H1 (cell line): ENCODE measurements at regions not wholly inside any gene's neighbourhood (a gene's known extent, or its start where the extent isn't known, plus 50 kb on each side); places are given as distances from the start of the nearest gene placed in this dataset.

Experiments
- CTCF ChIA-PET: fragments of 300-600 bp; sonication (Branson Sonifier 250); formaldehyde crosslinking; loops from one replicate; lab custom pipeline; 2021; ENCODE audit not compliant: partially characterized antibody; lab: Charles Lee
- POLR2A ChIA-PET: fragments of 300-600 bp; sonication (Branson Sonifier 250); formaldehyde crosslinking; loops from one replicate; lab custom pipeline; 2021; ENCODE audit warnings: inconsistent platforms; ENCODE audit not compliant: partially characterized antibody; lab: Charles Lee
- DNase-seq, 2 experiments: peaks; one replicate each; pipeline versions ENCODE4 v3.0.0 to v3.0.0-alpha.2; 2010 to 2022; ENCODE audit warnings: low spot score in 2 of 2, low read depth in 1 of 2, mixed read lengths in 1 of 2
- FAIRE-seq: peaks from 2 replicates; lab custom pipeline; 2011; peaks lifted over from hg19 to GRCh38; lab: Jason Lieb, UNC
- H2AFZ ChIP-seq: 2 replicates; pipeline ENCODE4 v1.8.1; 2012; ENCODE audit warnings: low read length, inconsistent platforms
- H2AK5ac ChIP-seq: 2 replicates; pipeline ENCODE4 v1.6.1; 2013; ENCODE audit warnings: low read depth, low read length
- H2BK120ac ChIP-seq: replicated peaks from 2 replicates; pipeline ENCODE3; 2013; ENCODE audit warnings: low read depth, low read length, inconsistent platforms
- H2BK12ac ChIP-seq: 2 replicates; pipeline ENCODE4 v1.6.1; 2013; ENCODE audit warnings: low read depth, low read length
- H2BK15ac ChIP-seq: 2 replicates; pipeline ENCODE4 v1.6.1; 2013; ENCODE audit warnings: low read length
- H2BK20ac ChIP-seq: 2 replicates; pipeline ENCODE4 v1.6.1; 2013; ENCODE audit warnings: low read length
- H2BK5ac ChIP-seq: 2 replicates; pipeline ENCODE4 v1.6.1; 2013; ENCODE audit warnings: low read depth, low read length
- H3K14ac ChIP-seq: 2 replicates; pipeline ENCODE4 v1.6.1; 2013; ENCODE audit warnings: inconsistent platforms; ENCODE audit not compliant: insufficient read length
- H3K18ac ChIP-seq: 2 replicates; pipeline ENCODE4 v1.6.1; 2013; ENCODE audit warnings: low read length; ENCODE audit errors: extremely low read depth
- H3K23ac ChIP-seq: 2 replicates; pipeline ENCODE4 v1.6.1; 2013; ENCODE audit warnings: inconsistent platforms; ENCODE audit not compliant: insufficient read length
- H3K23me2 ChIP-seq: 2 replicates; pipeline ENCODE4 v1.6.1; 2013; ENCODE audit warnings: low read depth, low read length
- H3K27ac ChIP-seq: 2 replicates; pipeline ENCODE4 v1.6.1; 2011; ENCODE audit warnings: low read depth, low read length, inconsistent platforms
- H3K27me3 ChIP-seq, 4 experiments: replicated peaks in 1 of 4; 1 replicate in 1 of 4; 2 replicates in 3 of 4; pipeline versions ENCODE4 v1.6.1 to v1.8.1; 2011 to 2013; ENCODE audit warnings: low read length in 3 of 4, mild to moderate bottlenecking in 3 of 4, inconsistent platforms in 2 of 4, mixed read lengths in 2 of 4, moderate library complexity in 1 of 4; ENCODE audit not compliant: control insufficient read depth in 3 of 4, insufficient read depth in 3 of 4; ENCODE audit errors: extremely low read depth in 1 of 4
- H3K36me3 ChIP-seq, 4 experiments: 2 replicates each; pipeline versions ENCODE4 v1.6.1 to v1.8.1; 2011 to 2013; ENCODE audit warnings: mild to moderate bottlenecking in 4 of 4, low read length in 3 of 4, moderate library complexity in 2 of 4, control low read depth in 1 of 4, inconsistent platforms in 1 of 4; ENCODE audit not compliant: insufficient read depth in 4 of 4, control insufficient read depth in 2 of 4
- H3K4ac ChIP-seq: replicated peaks from 2 replicates; pipeline ENCODE3; 2013; ENCODE audit warnings: low read length, low read depth, mixed read lengths, inconsistent platforms; ENCODE audit not compliant: insufficient read length
- H3K4me1 ChIP-seq, 4 experiments: replicated peaks in 1 of 4; 1 replicate in 1 of 4; 2 replicates in 3 of 4; pipeline versions ENCODE4 v1.6.1 to v1.8.1; 2011 to 2013; ENCODE audit warnings: low read length in 3 of 4, inconsistent platforms in 2 of 4, mixed read lengths in 1 of 4; ENCODE audit not compliant: insufficient read depth in 4 of 4, control insufficient read depth in 3 of 4
- H3K4me2 ChIP-seq, 2 experiments: 2 replicates each; pipeline versions ENCODE4 v1.6.1 to v1.8.1; 2011 to 2013; ENCODE audit warnings: low read depth in 2 of 2, low read length in 2 of 2, control low read depth in 1 of 2, inconsistent platforms in 1 of 2, mild to moderate bottlenecking in 1 of 2; ENCODE audit not compliant: insufficient read depth in 1 of 2
- H3K4me3 ChIP-seq, 4 experiments: fragments of 200-600, 300-600 bp in 1 of 4; sonication (generic), shearing (Covaris generic), sonication (Bioruptor Twin) in 1 of 4; 2 replicates each; pipeline versions ENCODE4 v1.5.1 to v1.8.1; 2011 to 2016; ENCODE audit warnings: low read length in 4 of 4, low read depth in 3 of 4, control low read depth in 2 of 4, inconsistent platforms in 2 of 4, mild to moderate bottlenecking in 2 of 4, mixed read lengths in 1 of 4, moderate library complexity in 1 of 4; ENCODE audit not compliant: insufficient read depth in 2 of 4; ENCODE audit errors: extremely low read depth in 1 of 4
- H3K56ac ChIP-seq: replicated peaks from 2 replicates; pipeline ENCODE3; 2013; ENCODE audit warnings: low read depth, mild to moderate bottlenecking, mixed read lengths, low read length, inconsistent platforms; ENCODE audit not compliant: insufficient read length
- H3K79me1 ChIP-seq: 2 replicates; pipeline ENCODE4 v1.6.1; 2013; ENCODE audit warnings: low read depth, low read length, control low read depth
- H3K79me2 ChIP-seq, 2 experiments: 2 replicates each; pipeline versions ENCODE4 v1.6.1 to v1.8.1; 2012 to 2013; ENCODE audit warnings: low read length in 2 of 2, mild to moderate bottlenecking in 2 of 2, inconsistent platforms in 1 of 2; ENCODE audit not compliant: insufficient read depth in 2 of 2, control insufficient read depth in 1 of 2
- H3K9ac ChIP-seq, 4 experiments: replicated peaks in 1 of 4; 1 replicate in 1 of 4; 2 replicates in 3 of 4; pipeline versions ENCODE4 v1.6.1 to v1.8.1; 2011 to 2013; ENCODE audit warnings: low read depth in 3 of 4, low read length in 3 of 4, control low read depth in 2 of 4, mild to moderate bottlenecking in 2 of 4, moderate library complexity in 2 of 4, inconsistent platforms in 1 of 4; ENCODE audit errors: extremely low read depth in 1 of 4
- H3K9me3 ChIP-seq, 2 experiments: 2 replicates each; pipeline versions ENCODE4 v1.6.1 to v1.8.1; 2012 to 2013; ENCODE audit warnings: mild to moderate bottlenecking in 2 of 2, moderate library complexity in 2 of 2, control low read depth in 1 of 2, inconsistent platforms in 1 of 2, low read depth in 1 of 2, low read length in 1 of 2, mixed read lengths in 1 of 2; ENCODE audit not compliant: insufficient read depth in 2 of 2
- H4K20me1 ChIP-seq, 2 experiments: replicated peaks in 1 of 2; 2 replicates each; pipeline versions ENCODE3 to v1.8.1; 2011 to 2013; ENCODE audit warnings: inconsistent platforms in 2 of 2, low read length in 2 of 2, mild to moderate bottlenecking in 1 of 2; ENCODE audit not compliant: insufficient read depth in 2 of 2, control insufficient read depth in 1 of 2
- H4K5ac ChIP-seq: 2 replicates; pipeline ENCODE4 v1.6.1; 2013; ENCODE audit warnings: low read length, low read depth, mixed read lengths, inconsistent platforms; ENCODE audit not compliant: insufficient read length
- H4K8ac ChIP-seq: 2 replicates; pipeline ENCODE4 v1.8.0; 2013; ENCODE audit warnings: mild to moderate bottlenecking, moderate library complexity, low read length, inconsistent platforms; ENCODE audit not compliant: insufficient read depth; ENCODE audit errors: extremely low read depth
- H4K91ac ChIP-seq: replicated peaks from 2 replicates; pipeline ENCODE3; 2013; ENCODE audit warnings: low read length, mixed read lengths, inconsistent platforms; ENCODE audit not compliant: insufficient read length
- EP300 ChIP-seq, 2 experiments: IDR thresholded peaks; 1 replicate in 1 of 2; 2 replicates in 1 of 2; pipeline ENCODE4 v1.6.1; 2011 to 2012; ENCODE audit warnings: low read depth in 2 of 2, low read length in 2 of 2, mild to moderate bottlenecking in 2 of 2, borderline replicate concordance in 1 of 2, inconsistent platforms in 1 of 2, moderate library complexity in 1 of 2
- GTF2F1 ChIP-seq: IDR thresholded peaks from 2 replicates; pipeline ENCODE4 v1.6.1; 2012; ENCODE audit warnings: low read depth, low read length, improper control_type of control experiment, borderline replicate concordance
- RFX5 ChIP-seq: IDR thresholded peaks from 2 replicates; pipeline ENCODE4 v1.6.1; 2011; ENCODE audit warnings: low read depth, low read length, improper control_type of control experiment, borderline replicate concordance
- TBP ChIP-seq: IDR thresholded peaks from 2 replicates; pipeline ENCODE4 v1.6.1; 2011; ENCODE audit warnings: low read depth, low read length, improper control_type of control experiment
- WGBS, 2 experiments: shearing (Covaris generic) in 1 of 2; methylation state at CpG; one replicate each; pipeline versions ENCODE4 v1.1.6 to v1.1.7; 2013 to 2015; ENCODE audit warnings: low lambda C conversion rate in 2 of 2, mixed read lengths in 2 of 2, inconsistent platforms in 1 of 2, low coverage in 1 of 2, missing lambda C conversion rate in 1 of 2; ENCODE audit not compliant: insufficient replicate concordance in 2 of 2, insufficient coverage in 1 of 2, insufficient read length in 1 of 2; ENCODE audit errors: extremely low coverage in 1 of 2, missing lambda C conversion rate in 1 of 2; 5-methylcytosine and 5-hydroxymethylcytosine counted together
- TF ChIP-seq, protein P1 (sequence below): IDR thresholded peaks from 2 replicates; pipeline ENCODE4 v1.6.1; 2011; ENCODE audit warnings: low read depth, mild to moderate bottlenecking, low read length; ENCODE audit not compliant: insufficient read depth

DNA sequence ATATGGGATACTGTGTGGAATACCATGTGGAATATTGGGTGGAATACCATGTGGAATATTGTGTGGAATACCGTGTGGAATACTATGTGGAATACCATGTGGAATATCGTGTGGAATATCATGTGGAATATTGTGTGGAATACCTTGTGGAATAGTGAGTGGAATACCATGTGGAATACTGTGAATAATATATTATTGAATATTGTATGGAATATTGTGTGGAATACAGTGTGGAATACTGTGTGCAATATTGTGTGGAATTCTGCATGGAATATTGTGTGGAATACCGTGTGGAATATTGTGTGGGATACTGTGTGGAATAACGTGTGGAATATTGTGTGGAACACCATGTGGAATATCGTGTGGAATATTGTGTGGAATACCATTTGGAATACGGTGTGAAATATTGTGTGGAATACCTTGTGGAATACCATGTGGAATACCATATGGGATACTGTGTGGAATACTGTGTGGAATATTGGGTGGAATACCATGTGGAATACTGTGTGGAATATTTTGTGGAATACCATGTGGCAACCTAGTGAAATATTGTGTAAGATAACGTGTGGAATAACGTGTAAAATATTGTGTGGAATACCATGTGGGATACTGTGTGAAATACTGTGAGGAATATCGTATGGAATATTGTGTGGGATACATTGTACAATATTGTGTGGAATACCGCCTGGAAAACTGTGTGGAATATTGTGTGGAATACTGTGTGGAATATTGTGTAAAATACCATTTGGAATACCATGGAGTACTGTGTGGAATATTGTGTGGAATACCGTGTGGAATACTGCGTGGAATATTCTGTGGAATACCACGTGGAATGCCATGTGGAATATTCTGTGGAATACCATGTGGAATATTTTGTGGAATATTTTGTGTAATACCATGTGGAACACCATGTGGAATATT, 133.9 kb upstream of the CHST15 start:
- Histone ChIP-seq H2BK120ac (no peak overlapping the region), H3K4me2 (no peak overlapping the region), H3K4ac (no peak overlapping the region), H4K8ac (no peak overlapping the region), H2BK5ac (no peak overlapping the region), H2AFZ (no peak overlapping the region), H3K4me3 (no peak overlapping the region; a peak in 1 of 8 replicates), H3K14ac (no peak overlapping the region), H3K36me3 (no peaks in the 10 kb centered on the region; a peak in 1 of 8 replicates), H4K20me1 (no peaks in the 10 kb centered on the region), H3K23me2 (no peaks in the 10 kb centered on the region), H3K23ac (no peak overlapping the region), H3K27ac (no peak overlapping the region), H3K9ac (no peak overlapping the region), H2BK20ac (no peak overlapping the region), H3K56ac (no peak overlapping the region), H3K27me3 (no peaks in the 10 kb centered on the region; a peak in 2 of 7 replicates), H3K79me1 (no peaks in the 10 kb centered on the region), H3K4me1 (peaks cover 0 to 4% (median 3%) of the 10 kb centered on the region in 4 experiments; a peak in 2 of 7 replicates), H2BK15ac (no peak overlapping the region), H2AK5ac (no peak overlapping the region), H4K5ac (no peak overlapping the region), H2BK12ac (no peak overlapping the region), H3K79me2 (no peaks in the 10 kb centered on the region), H3K9me3 (peaks cover 0 to 32% of the 10 kb centered on the region in 2 experiments; a peak in 3 of 4 replicates), H3K18ac (no peak overlapping the region), H4K91ac (no peak overlapping the region)
- ChIA-PET POLR2A (no interaction called here), CTCF (no interaction called here)
- no peak for FAIRE-seq
- TF ChIP-seq, protein P1, sequence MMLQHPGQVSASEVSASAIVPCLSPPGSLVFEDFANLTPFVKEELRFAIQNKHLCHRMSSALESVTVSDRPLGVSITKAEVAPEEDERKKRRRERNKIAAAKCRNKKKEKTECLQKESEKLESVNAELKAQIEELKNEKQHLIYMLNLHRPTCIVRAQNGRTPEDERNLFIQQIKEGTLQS = no peak
- TF ChIP-seq TBP (no peak), EP300 (IDR thresholded peaks at IDR 0.05; ENCODE audit: borderline replicate concordance in 1 of 2, low read depth in 2 of 2, low read length in 2 of 2) (no peak), GTF2F1 (no peak), RFX5 (no peak)
- no peak for DNase-seq
- 79% methylated on average over 13 of the region's 13 CpGs; no CpG with 5 or more reads in 1 of the 2 experiments for WGBS, 2 experiments
